Body of pancreas (tissue), 4 donors: ENCODE measurements at regions not wholly inside any gene's neighbourhood (a gene's known extent, or its start where the extent isn't known, plus 50 kb on each side); places are given as distances from the start of the nearest gene placed in this dataset.

ENCODE experiments used
- CTCF ChIP-seq, 7 experiments: fragments of 450-650 bp in 4 of 7; fragments of 200-600 bp in 3 of 7; sonication (generic) in 3 of 7; IDR thresholded peaks; one replicate each; pipeline ENCODE4 v1.5.1; 2016 to 2019; ENCODE audit warnings: antibody characterized with exemption in 7 of 7
- POLR2A ChIP-seq, 3 donors: fragments of 450-650 bp; IDR thresholded peaks; one replicate each; pipeline ENCODE4 v1.6.1; 2016; ENCODE audit warnings: antibody characterized with exemption in 3 of 3, mild to moderate bottlenecking in 2 of 3

- no peak for TF ChIP-seq POLR2A (IDR thresholded peaks at IDR 0.05)
- TF ChIP-seq CTCF (IDR thresholded peaks at IDR 0.05) = no peak
Observed at GRCh38 chr5:71957292-71957898, 149.9 kb upstream of the MAP1B start.
